GM12878 (cell line): ENCODE measurements at regions not wholly inside any gene's neighbourhood (a gene's known extent, or its start where the extent isn't known, plus 50 kb on each side); places are given as distances from the start of the nearest gene placed in this dataset.

Experiments used
- YY1 ChIP-seq: IDR thresholded peaks from 2 replicates; pipeline ENCODE4 v1.6.1; 2011; ENCODE audit warnings: low read depth, mild to moderate bottlenecking, low read length
- TF ChIP-seq, protein P1 (sequence below): IDR thresholded peaks from 2 replicates; pipeline ENCODE4 v1.6.1; 2012; ENCODE audit warnings: mild to moderate bottlenecking, low read depth, low read length

DNA sequence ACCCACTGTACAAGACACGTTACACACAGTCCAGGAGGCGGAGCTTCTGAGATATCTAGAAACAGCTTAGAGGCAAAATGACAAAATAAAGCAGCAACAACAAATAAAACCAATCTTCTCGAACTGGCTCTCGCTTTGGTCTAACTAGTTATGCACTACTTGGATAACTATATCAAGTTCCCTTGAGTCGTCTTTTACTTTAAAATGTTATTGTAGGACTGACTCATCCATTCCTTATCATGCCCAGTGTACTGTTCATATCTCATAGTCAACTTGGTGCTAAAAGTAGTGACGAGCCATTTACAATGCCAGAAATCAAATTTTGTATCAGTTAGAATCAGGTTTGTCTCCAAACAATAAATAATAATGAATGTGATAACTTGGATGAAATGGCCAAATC, 102.5 kb upstream of the SLC35G4 start:
- no peak for TF ChIP-seq YY1
- TF ChIP-seq, protein P1, sequence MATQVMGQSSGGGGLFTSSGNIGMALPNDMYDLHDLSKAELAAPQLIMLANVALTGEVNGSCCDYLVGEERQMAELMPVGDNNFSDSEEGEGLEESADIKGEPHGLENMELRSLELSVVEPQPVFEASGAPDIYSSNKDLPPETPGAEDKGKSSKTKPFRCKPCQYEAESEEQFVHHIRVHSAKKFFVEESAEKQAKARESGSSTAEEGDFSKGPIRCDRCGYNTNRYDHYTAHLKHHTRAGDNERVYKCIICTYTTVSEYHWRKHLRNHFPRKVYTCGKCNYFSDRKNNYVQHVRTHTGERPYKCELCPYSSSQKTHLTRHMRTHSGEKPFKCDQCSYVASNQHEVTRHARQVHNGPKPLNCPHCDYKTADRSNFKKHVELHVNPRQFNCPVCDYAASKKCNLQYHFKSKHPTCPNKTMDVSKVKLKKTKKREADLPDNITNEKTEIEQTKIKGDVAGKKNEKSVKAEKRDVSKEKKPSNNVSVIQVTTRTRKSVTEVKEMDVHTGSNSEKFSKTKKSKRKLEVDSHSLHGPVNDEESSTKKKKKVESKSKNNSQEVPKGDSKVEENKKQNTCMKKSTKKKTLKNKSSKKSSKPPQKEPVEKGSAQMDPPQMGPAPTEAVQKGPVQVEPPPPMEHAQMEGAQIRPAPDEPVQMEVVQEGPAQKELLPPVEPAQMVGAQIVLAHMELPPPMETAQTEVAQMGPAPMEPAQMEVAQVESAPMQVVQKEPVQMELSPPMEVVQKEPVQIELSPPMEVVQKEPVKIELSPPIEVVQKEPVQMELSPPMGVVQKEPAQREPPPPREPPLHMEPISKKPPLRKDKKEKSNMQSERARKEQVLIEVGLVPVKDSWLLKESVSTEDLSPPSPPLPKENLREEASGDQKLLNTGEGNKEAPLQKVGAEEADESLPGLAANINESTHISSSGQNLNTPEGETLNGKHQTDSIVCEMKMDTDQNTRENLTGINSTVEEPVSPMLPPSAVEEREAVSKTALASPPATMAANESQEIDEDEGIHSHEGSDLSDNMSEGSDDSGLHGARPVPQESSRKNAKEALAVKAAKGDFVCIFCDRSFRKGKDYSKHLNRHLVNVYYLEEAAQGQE: no peak
